ENCODE measurements at regions not wholly inside any gene's neighbourhood (a gene's known extent, or its start where the extent isn't known, plus 50 kb on each side); places are given as distances from the start of the nearest gene placed in this dataset.
A peak's percentile ranks its signal among the peaks of the same experiment; 100 is the strongest.

- Histone ChIP-seq H3K27ac (no peak overlapping the region), H3K27me3 (ENCODE audit: insufficient read depth in 3 of 3, low read length in 2 of 3) (no peaks in the 10 kb centered on the region), H3K36me3 (ENCODE audit: insufficient read depth in 1 of 2, low read depth in 1 of 2) (no peaks in the 10 kb centered on the region), H3K4me1 (peaks cover 12% of the 10 kb centered on the region), H3K9me3 (no peaks in the 10 kb centered on the region), H3K4me3 (no peak overlapping the region)
- intact Hi-C loops (cut with DNase I): no loop called here
- DNase-seq (peak in 1 of 2 donors; percentile 27), ATAC-seq (peak in 3 of 4 donors; percentile 31 to 54 (median 41))
- WGBS, 3 donors: 34 to 48% (median 40%) methylated on average over 5 of the region's 5 CpGs
- TF ChIP-seq CTCF (IDR thresholded peaks at IDR 0.05): no peak
These were observed 111.8 kb upstream of the ANKRD1 start for GRCh38 chr10:91032611-91033206.

- H3K9me3 ChIP-seq: no peaks in the 10 kb centered on the region
- WGBS, 3 donors: 85 to 87% (median 86%) methylated on average over 6 of the region's 6 CpGs
- H3K36me3 ChIP-seq (ENCODE audit: insufficient read depth in 1 of 2, low read depth in 1 of 2): no peaks in the 10 kb centered on the region
- H3K4me1 ChIP-seq: peaks cover 17% of the 10 kb centered on the region
- TF ChIP-seq CTCF (IDR thresholded peaks at IDR 0.05): no peak
- H3K27me3 ChIP-seq (ENCODE audit: insufficient read depth in 3 of 3, low read length in 2 of 3): no peaks in the 10 kb centered on the region
- no peak overlapping the region for H3K27ac ChIP-seq
- no peak for DNase-seq
- no peak for ATAC-seq
- intact Hi-C loops (cut with DNase I): no loop called here
- H3K4me3 ChIP-seq: no peak overlapping the region
These were observed 112.5 kb upstream of the ANKRD1 start for GRCh38 chr10:91033324-91033950.

GRCh38 chr10:91034042-91034441 is 113.2 kb upstream of the ANKRD1 start:
- 71 to 72% (median 71%) methylated on average over 3 of the region's 3 CpGs for WGBS, 3 donors
- no peak overlapping the region for H3K27ac ChIP-seq
- intact Hi-C loops (cut with DNase I): no loop called here
- no peak overlapping the region for H3K4me3 ChIP-seq
- no peaks in the 10 kb centered on the region for H3K36me3 ChIP-seq (ENCODE audit: insufficient read depth in 1 of 2, low read depth in 1 of 2)
- DNase-seq (no peak), ATAC-seq (no peak)
- H3K27me3 ChIP-seq (ENCODE audit: insufficient read depth in 3 of 3, low read length in 2 of 3): no peaks in the 10 kb centered on the region
- peaks cover 17% of the 10 kb centered on the region for H3K4me1 ChIP-seq
- H3K9me3 ChIP-seq: no peaks in the 10 kb centered on the region
- no peak for TF ChIP-seq CTCF (IDR thresholded peaks at IDR 0.05)

GRCh38 chr10:91034494-91035159 is 113.7 kb upstream of the ANKRD1 start:
- 23 to 35% (median 31%) methylated on average over 9 of the region's 9 CpGs for WGBS, 3 donors
- TF ChIP-seq CTCF (IDR thresholded peaks at IDR 0.05): no peak
- ATAC-seq (peak in 3 of 4 donors; percentile 39 to 50 (median 41)), DNase-seq (peak; percentile 72)
- Histone ChIP-seq H3K36me3 (ENCODE audit: insufficient read depth in 1 of 2, low read depth in 1 of 2) (no peaks in the 10 kb centered on the region), H3K9me3 (no peaks in the 10 kb centered on the region), H3K27ac (no peak overlapping the region), H3K27me3 (ENCODE audit: insufficient read depth in 3 of 3, low read length in 2 of 3) (no peaks in the 10 kb centered on the region), H3K4me3 (no peak overlapping the region), H3K4me1 (peaks cover 17% of the 10 kb centered on the region)
- intact Hi-C loops (cut with DNase I): no loop called here

All from psoas muscle (tissue), 7 donors.